Pons (tissue), 1 donor: ENCODE measurements at regions not wholly inside any gene's neighbourhood (a gene's known extent, or its start where the extent isn't known, plus 50 kb on each side); places are given as distances from the start of the nearest gene placed in this dataset.

Source experiments
- DNase-seq: peaks from one replicate; pipeline ENCODE4 v3.0.0-alpha.2; 2016; ENCODE audit warnings: low spot score

GRCh38 chrY:8393246-8393645, 944.0 kb upstream of the TSPY4 start:
- no peak for DNase-seq

GRCh38 chrY:8422906-8423305, 914.4 kb upstream of the TSPY4 start:
- DNase-seq: no peak

DNA sequence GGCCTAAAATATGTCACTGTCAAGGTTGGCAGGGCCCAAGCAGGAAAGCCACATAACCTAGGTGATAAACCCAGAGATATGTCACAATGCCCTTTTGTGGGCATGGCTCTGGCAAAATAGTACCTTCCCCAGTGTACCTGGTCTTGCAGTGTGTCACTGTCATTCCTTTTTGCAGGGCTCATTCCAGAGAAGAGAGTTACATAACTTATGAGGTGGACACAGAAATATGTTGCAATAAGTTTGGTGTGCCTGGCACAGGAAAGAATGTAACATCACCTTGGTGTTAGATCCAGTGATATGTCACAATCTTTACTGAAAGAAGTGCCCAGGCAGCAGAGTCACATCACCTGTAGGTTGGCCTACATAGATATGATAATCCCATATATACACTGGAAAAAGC, 910.8 kb upstream of the TSPY4 start:
- no peak for DNase-seq

DNA sequence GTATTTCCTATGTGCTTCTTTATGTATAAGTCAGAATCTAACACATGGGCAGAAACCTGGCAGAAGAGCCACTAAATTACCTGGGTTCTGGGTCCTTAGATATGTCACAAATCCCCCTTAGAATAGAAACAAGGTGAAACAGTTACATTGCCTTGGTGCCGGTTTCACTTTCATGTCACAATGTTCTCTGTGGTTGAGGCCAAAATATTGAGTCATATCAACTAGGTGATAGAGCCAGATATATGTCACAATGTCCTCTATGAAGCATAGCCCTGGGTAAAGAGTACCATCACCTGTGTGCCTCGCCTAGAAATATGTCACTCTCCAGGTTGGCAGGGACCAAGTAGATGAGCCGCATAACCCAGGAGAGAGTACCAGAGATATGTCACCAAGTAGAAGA, 899.8 kb upstream of the TSPY4 start:
- no peak for DNase-seq

DNA sequence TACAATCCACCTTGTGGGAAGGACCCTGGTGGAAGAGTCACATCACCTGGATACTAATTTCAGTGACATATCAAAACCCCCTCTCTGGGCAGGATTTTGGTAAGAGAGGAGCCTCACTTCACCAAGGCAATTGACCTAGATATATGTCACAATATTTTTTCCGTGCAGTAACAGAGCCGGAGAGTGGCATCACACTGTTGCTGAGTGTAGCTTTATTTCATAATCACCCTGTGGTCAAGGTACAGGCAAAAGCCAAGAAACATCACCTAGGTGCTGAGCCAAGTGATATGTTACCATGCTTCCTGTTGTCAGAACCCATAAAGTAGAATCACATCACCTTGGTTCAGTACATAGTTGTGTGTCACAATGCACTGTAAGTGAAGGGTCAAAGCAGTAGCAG, 895.2 kb upstream of the TSPY4 start:
- no peak for DNase-seq

GRCh38 chrY:8452963-8453362, 884.3 kb upstream of the TSPY4 start:
- no peak for DNase-seq

GRCh38 chrY:8466813-8467212, 870.5 kb upstream of the TSPY4 start:
- DNase-seq: no peak

GRCh38 chrY:8470249-8470648, 867.0 kb upstream of the TSPY4 start:
- DNase-seq: no peak

- DNase-seq: no peak
These were observed 858.1 kb upstream of the TSPY4 start for GRCh38 chrY:8479141-8479540.

GRCh38 chrY:8488955-8489354, 848.3 kb upstream of the TSPY4 start:
- DNase-seq: no peak

DNA sequence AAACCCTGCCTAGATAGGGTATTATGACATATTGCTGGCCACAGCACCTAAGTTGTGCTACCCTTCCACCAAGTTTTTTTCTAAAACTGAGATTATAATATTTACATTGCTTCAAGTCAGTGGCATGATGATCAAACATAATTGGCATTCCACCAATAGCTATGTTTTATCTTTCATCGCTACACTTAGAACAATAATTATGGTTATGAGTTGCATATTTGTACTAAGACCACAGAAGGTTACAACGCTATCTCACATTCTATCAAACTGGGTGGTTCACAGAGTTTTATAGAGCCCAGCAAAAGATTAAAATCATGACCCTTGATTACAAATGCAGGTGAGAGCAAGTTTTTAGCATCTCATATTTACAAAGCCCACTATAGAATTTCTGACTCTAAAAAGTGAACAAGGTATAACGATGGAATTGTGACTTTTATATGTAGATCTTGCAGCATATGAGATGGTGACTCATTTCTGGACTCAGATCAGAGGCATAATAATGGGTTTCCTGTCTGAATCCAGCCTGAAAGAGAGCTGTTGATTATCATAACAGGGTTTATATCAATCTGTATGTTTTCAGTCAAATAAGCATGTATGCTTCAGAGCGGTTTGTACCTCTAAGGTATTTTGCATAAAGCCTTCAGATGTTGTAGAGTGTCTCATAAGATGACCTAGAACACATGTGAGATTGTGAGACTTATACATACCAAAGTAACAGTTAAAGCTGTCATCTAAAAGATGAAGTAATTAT, 847.2 kb upstream of the TSPY4 start:
- DNase-seq: no peak

- no peak for DNase-seq
These were observed 842.9 kb upstream of the TSPY4 start for GRCh38 chrY:8494396-8494795.

- DNase-seq: no peak
These were observed 842.0 kb upstream of the TSPY4 start for GRCh38 chrY:8495243-8495642.

DNA sequence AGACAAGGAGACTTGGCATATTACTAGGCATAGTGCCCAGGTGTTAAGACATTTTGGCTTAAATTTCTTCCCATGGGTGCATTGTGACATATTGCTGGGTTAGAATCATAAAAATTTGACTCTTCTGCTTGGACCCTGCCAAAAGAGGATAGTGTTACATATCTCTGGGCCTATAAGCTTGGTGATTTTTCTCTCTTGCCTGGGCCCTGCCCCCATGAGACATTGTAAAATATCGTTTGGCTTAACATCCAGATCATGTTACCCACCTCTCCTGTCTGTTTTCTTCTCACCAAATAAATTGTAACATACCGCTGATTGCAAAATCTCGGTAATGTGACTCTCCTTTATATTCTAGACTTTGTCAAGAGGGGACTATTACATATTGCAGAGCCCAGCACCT, 836.4 kb upstream of the TSPY4 start:
- DNase-seq: no peak

DNA sequence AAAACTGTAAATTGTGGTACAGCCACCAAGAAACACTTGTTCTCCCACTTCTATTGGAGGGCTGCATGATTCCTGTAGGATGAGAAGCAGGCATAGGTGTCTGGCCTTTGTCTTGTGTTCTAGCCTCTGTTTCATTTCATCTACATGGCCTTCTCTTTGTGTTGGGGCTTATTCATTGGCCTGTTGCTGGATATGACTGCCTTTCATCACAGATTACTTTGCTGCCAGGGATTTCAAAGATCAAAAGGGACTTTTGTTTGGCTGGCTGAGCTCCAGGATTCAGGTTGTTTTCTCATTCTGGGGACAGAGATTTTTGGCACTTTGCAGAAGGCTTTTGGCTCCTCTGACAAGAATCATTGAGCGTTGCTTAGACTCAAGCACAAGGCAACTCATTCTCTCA, 803.8 kb upstream of the TSPY4 start:
- DNase-seq: no peak

DNA sequence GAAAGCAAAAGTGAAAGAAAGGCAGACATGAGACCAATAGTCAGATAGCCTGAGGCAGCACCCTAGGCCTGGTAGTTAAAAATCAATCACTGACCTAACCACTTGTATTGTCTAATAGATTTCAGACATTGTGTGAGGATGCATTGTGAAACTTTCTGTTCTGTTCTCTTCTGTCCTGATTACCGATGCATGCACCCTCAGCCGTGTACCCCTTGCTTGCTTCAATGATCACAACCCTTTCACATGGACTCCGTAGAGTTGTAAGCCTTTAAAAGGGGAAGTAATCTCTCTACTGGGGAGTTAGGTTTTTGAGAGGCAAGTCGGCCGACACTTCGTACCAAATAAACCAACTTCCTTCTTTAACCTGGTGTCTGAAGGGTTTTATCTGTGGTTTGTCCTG, 801.6 kb upstream of the TSPY4 start:
- peak; percentile 65 for DNase-seq

DNA sequence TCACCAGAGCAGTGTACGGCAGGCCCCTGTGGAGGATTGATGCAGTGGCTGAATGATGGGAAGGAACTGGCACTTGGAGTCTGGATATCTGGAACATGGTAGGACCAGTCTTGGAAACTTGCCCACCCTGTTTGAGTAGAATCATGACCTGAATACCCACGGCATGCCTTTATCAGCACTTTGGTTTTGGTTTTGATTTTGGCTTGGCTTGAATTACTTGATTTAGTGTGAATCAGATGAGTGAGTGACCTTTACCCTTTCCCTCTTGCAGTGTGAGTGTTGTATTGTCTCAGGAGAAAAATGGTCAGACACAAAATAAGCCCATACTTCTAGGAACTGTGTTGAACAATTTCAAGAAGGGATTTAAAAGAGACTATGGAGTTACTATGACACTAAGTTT, 801.0 kb upstream of the TSPY4 start:
- no peak for DNase-seq

GRCh38 chrY:8541306-8541705, 796.0 kb upstream of the TSPY4 start:
- no peak for DNase-seq

- DNase-seq: no peak
These were observed 792.5 kb upstream of the TSPY4 start for GRCh38 chrY:8544715-8545114.

- DNase-seq: no peak
These were observed 789.3 kb upstream of the TSPY4 start for GRCh38 chrY:8547931-8548330.

DNA sequence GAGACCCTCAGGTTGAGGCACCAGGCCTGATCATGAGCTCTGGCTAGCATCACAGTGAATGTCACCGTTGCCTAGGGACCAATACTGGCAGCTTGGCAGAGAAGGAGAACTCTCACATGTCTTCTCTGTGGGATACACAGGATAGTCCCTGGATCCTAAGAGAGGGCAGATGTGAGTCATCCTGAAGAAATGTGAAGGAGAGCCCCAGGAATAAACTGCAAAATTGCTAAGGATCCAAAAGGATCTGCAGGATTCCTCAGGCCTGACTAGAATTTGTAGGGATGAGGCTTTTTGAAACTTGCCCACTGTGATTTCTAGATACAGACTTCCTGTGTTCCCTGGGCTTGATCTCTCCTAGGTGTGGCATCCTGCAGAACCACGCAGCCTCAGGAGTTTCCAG, 785.9 kb upstream of the TSPY4 start:
- DNase-seq: no peak

- no peak for DNase-seq
These were observed 785.0 kb upstream of the TSPY4 start for GRCh38 chrY:8552168-8552805.

GRCh38 chrY:8553614-8554013, 783.6 kb upstream of the TSPY4 start:
- no peak for DNase-seq

DNA sequence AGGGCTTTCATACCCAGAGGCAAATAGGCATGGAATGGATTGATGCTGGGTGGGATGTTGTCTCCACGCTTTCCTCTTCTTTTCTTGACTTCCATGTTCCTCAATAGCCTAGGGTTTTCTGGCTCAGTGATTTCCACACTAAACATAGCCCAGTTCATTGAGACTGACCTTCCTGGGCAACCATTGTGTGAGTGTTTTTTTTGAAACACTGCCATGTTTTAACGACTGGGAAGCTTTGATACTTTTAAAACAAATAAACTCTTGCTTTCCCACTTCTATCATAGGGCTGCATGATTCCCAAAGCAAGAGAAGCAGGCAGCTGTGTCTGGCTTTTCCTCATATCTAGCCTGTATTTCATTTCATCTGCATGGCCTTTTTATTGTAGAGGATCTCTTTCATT, 775.9 kb upstream of the TSPY4 start:
- no peak for DNase-seq
